ENCODE measurements at regions not wholly inside any gene's neighbourhood (a gene's known extent, or its start where the extent isn't known, plus 50 kb on each side); places are given as distances from the start of the nearest gene placed in this dataset.
"Not testable (repeated sequence)": the region's sequence is repeated elsewhere in the genome, so short reads cannot be mapped to it uniquely, and the experiment has no call there.

DNA sequence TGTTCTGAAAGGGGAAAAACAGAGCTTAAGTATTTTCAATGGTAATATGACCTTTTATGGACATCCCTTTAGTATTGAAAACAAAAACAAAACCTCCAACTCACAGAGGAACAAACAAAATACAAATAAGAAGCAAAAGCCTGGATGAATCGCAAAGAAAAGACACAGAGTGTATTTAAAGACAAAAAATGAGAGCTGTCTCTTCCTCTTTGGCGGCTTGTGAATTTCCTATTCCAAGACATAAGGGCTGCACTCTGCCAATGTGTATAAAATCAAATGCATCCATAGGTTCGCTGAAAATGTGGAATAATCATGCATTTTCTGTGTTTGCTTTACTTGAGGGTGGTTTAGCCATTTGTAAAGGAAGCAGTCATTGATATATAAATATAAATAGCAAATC is 739.3 kb upstream of the ZNF608 start:
- TF ChIP-seq CTCF (IDR thresholded peaks at IDR 0.05; ENCODE audit: insufficient read depth, low read length): no peak
- no peak overlapping the region for H3K4me3 ChIP-seq (ENCODE audit: low read depth, low read length)
- no peak for DNase-seq (ENCODE audit: low read depth)

DNA sequence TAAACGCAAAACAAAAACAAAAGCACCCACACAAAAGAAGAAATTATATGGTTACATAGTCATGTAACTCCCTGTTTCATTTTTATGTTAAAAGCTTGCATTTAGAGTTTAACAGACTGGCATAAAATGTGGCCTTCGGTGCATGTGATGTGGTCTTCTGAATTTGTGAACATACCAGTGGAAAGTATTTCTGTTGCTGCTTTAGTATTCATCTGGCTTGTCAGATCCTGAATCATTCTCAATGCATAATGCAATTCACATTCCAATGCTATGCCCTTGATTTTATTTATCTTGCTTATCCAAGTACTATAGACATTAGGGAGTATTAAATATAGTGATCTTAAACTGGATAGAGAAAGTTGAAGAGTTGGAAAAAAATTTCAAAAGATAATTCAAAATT is 740.2 kb upstream of the ZNF608 start:
- DNase-seq (ENCODE audit: low read depth): peak; percentile 68
- H3K4me3 ChIP-seq (ENCODE audit: low read depth, low read length): no peak overlapping the region
- TF ChIP-seq CTCF (IDR thresholded peaks at IDR 0.05; ENCODE audit: insufficient read depth, low read length): no peak

DNA sequence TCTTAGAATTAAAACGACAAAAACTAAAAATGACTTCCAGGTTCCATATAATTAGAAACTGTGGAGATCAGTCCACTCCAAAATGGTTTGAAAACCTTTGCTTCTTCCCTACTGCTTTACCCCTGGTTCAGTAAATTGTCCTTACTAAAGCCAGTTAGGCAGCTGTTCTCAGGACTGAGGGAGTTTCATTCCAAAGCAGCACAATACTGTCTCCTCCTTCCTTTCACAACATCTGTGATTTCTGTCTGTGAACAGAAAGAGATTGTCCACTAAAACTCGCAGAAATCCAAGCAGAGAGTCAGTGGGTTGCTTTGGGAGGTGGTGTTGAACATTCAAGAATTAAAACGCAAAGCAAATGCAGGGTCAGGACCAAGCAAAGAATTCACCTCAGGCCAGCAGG is 740.8 kb upstream of the ZNF608 start:
- no peak overlapping the region for H3K4me3 ChIP-seq (ENCODE audit: low read depth, low read length)
- DNase-seq (ENCODE audit: low read depth): no peak
- TF ChIP-seq CTCF (IDR thresholded peaks at IDR 0.05; ENCODE audit: insufficient read depth, low read length): no peak

- H3K4me3 ChIP-seq (ENCODE audit: low read depth, low read length); DNase-seq (ENCODE audit: low read depth): not testable (repeated sequence)
Observed at GRCh38 chr5:125487652-125488051, 741.2 kb upstream of the ZNF608 start.

DNA sequence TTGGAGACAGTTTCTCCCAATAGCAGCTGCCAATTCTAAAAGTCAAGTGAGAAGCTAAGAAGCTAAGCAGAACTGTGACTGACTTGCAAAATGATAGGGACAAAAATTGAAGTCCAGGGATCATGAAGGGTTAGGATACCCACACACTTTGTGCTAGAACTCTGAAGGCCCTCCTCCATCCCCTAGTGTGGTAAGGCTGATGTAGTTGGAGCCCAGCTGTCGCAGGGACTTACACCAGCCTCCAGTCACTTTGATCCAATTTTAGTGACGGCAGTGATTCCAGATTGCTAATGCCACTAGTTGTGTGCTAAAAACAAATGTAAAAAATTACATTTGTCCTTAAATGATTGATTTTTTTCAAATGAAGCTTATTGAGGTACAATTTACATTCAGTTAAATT is 742.7 kb upstream of the ZNF608 start:
- DNase-seq (ENCODE audit: low read depth): no peak
- TF ChIP-seq CTCF (IDR thresholded peaks at IDR 0.05; ENCODE audit: insufficient read depth, low read length): no peak

GRCh38 chr5:125491986-125492492 is 745.6 kb upstream of the ZNF608 start:
- no peak for DNase-seq (ENCODE audit: low read depth)
- TF ChIP-seq CTCF (IDR thresholded peaks at IDR 0.05; ENCODE audit: insufficient read depth, low read length): no peak
- H3K4me3 ChIP-seq (ENCODE audit: low read depth, low read length): no peak overlapping the region

More for the DNA sequence above, 742.7 kb upstream of the ZNF608 start:
- no peak overlapping the region for H3K4me3 ChIP-seq (ENCODE audit: low read depth, low read length)

DNA sequence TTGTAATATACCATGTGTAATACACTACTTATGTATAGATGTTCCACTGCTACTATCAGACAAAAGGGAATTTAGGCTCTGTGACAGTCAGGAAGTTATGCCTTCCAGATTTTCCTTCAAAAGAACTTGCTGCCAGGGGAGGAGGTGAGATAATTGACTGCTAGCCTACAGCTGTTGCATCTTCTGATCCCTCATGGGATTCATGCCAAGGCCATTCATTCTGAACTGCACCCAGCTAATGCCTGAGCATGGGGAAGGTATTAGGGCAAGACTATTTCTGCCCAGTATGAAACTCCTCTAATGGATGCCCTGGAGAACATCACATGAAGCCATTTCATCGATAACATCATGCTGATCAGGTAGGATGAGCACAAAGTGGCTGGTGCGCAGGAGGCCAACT is 746.5 kb upstream of the ZNF608 start:
- TF ChIP-seq CTCF (IDR thresholded peaks at IDR 0.05; ENCODE audit: insufficient read depth, low read length): no peak
- H3K4me3 ChIP-seq (ENCODE audit: low read depth, low read length): no peak overlapping the region
- no peak for DNase-seq (ENCODE audit: low read depth)
